Keratinocyte (primary cell): ENCODE measurements at regions not wholly inside any gene's neighbourhood (a gene's known extent, or its start where the extent isn't known, plus 50 kb on each side); places are given as distances from the start of the nearest gene placed in this dataset.
"Not testable (repeated sequence)": the region's sequence is repeated elsewhere in the genome, so short reads cannot be mapped to it uniquely, and the experiment has no call there.

Experiments used
- DNase-seq: peaks from one replicate; pipeline ENCODE4 v3.0.0-alpha.2; 2011; ENCODE audit warnings: low read depth, missing footprints, low spot score
- FAIRE-seq: peaks from 2 replicates; lab custom pipeline; 2011; peaks lifted over from hg19 to GRCh38; lab: Jason Lieb, UNC
- H2AFZ ChIP-seq: 2 replicates; pipeline ENCODE4 v1.6.0; 2012; ENCODE audit warnings: low read length, control low read depth, inconsistent platforms; ENCODE audit not compliant: control insufficient read depth
- H3K27ac ChIP-seq: 2 replicates; pipeline ENCODE4 v1.5.1; 2011; ENCODE audit warnings: low read length; ENCODE audit not compliant: control insufficient read depth, insufficient read depth
- H3K27me3 ChIP-seq: 3 replicates; pipeline ENCODE4 v1.6.0; 2011; ENCODE audit warnings: low read length; ENCODE audit not compliant: control insufficient read depth, insufficient read depth; ENCODE audit errors: extremely low read depth
- H3K36me3 ChIP-seq, 2 experiments: 2 replicates in 1 of 2; 3 replicates in 1 of 2; pipeline ENCODE4 v1.5.1; 2011; ENCODE audit warnings: low read length in 2 of 2, mild to moderate bottlenecking in 1 of 2; ENCODE audit not compliant: control insufficient read depth in 2 of 2, insufficient read depth in 2 of 2; ENCODE audit errors: extremely low read depth in 1 of 2
- H3K4me1 ChIP-seq: 3 replicates; pipeline ENCODE4 v1.5.1; 2011; ENCODE audit warnings: low read length; ENCODE audit not compliant: control insufficient read depth, insufficient read depth; ENCODE audit errors: extremely low read depth
- H3K4me2 ChIP-seq: 3 replicates; pipeline ENCODE4 v1.6.0; 2011; ENCODE audit warnings: low read depth, low read length; ENCODE audit not compliant: control insufficient read depth, insufficient read depth; ENCODE audit errors: extremely low read depth
- H3K4me3 ChIP-seq, 3 experiments: fragments of 200-600 bp in 1 of 3; sonication (generic) in 1 of 3; 2 replicates in 2 of 3; 3 replicates in 1 of 3; pipeline ENCODE4 v1.5.1; 2011 to 2016; ENCODE audit warnings: low read length in 3 of 3, mild to moderate bottlenecking in 3 of 3, control low read depth in 2 of 3, inconsistent platforms in 1 of 3, low read depth in 1 of 3, mixed read lengths in 1 of 3, mixed run types in 1 of 3, moderate library complexity in 1 of 3; ENCODE audit not compliant: control insufficient read depth in 2 of 3, insufficient read depth in 2 of 3; ENCODE audit errors: extremely low read depth in 1 of 3
- H3K79me2 ChIP-seq: 2 replicates; pipeline ENCODE4 v1.6.0; 2012; ENCODE audit warnings: low read length; ENCODE audit not compliant: control insufficient read depth, insufficient read depth
- H3K9ac ChIP-seq: 3 replicates; pipeline ENCODE4 v1.6.0; 2011; ENCODE audit warnings: low read length; ENCODE audit not compliant: control insufficient read depth, insufficient read depth; ENCODE audit errors: extremely low read depth
- H3K9me1 ChIP-seq: 3 replicates; pipeline ENCODE4 v1.6.0; 2011; ENCODE audit warnings: low read length; ENCODE audit not compliant: control insufficient read depth, insufficient read depth; ENCODE audit errors: extremely low read depth
- H3K9me3 ChIP-seq: 2 replicates; pipeline ENCODE4 v1.5.1; 2012; ENCODE audit warnings: low read depth, low read length; ENCODE audit not compliant: control insufficient read depth
- H4K20me1 ChIP-seq: 3 replicates; pipeline ENCODE4 v1.6.0; 2011; ENCODE audit warnings: low read length; ENCODE audit not compliant: control insufficient read depth, insufficient read depth; ENCODE audit errors: extremely low read depth
- EZH2 ChIP-seq: IDR thresholded peaks from one replicate; pipeline ENCODE4 v1.6.1; 2012; ENCODE audit warnings: inconsistent platforms, mild to moderate bottlenecking, low read length, moderate library complexity
- dilution Hi-C: fragments of 300-500 bp; cut with MboI; formaldehyde crosslinking; loops from one replicate; pipeline ENCODE4 v1.7.0; 2020; ENCODE audit warnings: low sequenced_read_pairs; ENCODE audit not compliant: extremely low pct_ligation_motif_present
- TF ChIP-seq, protein P1 (sequence below), 3 experiments: IDR thresholded peaks in 1 of 3; conservative IDR thresholded peaks in 1 of 3; optimal IDR thresholded peaks in 1 of 3; 2 replicates in 2 of 3; 3 replicates in 1 of 3; pipeline versions ENCODE3 to v1.5.1; 2011; ENCODE audit warnings: low read length in 3 of 3, mild to moderate bottlenecking in 3 of 3, moderate library complexity in 2 of 3, control low read depth in 1 of 3, inconsistent platforms in 1 of 3; ENCODE audit not compliant: insufficient read depth in 2 of 3; ENCODE audit errors: extremely low read depth in 1 of 3

DNA sequence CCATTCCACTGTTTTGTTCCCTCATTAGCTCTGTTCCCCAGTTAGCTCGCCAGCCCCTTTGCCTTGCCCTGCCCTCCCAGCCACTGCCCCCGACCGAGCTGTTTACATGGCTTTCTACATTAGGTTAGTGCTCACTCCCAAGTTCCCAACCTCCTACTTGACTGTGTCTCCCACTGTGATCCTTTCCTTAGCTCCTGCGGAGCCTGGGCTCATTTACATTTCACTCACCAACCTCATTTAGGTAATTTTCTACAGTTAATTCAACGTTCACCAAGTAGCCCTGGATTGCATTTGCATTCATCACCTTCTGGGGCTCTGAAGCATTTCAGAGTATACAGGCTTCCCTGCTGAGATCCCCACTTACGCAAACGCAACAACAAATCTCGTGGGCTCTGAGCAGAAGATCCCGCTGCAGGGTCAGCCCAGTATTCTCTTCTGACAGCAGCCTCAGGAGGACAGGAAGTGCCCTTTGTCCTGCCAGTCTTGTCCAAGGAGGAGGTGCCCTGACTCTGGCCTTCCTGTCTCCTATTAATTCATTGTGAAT, 325.8 kb upstream of the CCL2 start:
- H3K4me1 ChIP-seq: peaks cover 3% of the 10 kb centered on the region
- no peak for FAIRE-seq
- H3K79me2 ChIP-seq: no peaks in the 10 kb centered on the region
- no peak for DNase-seq
- no peaks in the 10 kb centered on the region for H3K36me3 ChIP-seq
- H3K9ac ChIP-seq: no peak overlapping the region
- H3K4me2 ChIP-seq: no peak overlapping the region
- no peaks in the 10 kb centered on the region for H3K9me1 ChIP-seq
- dilution Hi-C loops: no loop called here
- no peaks in the 10 kb centered on the region for H4K20me1 ChIP-seq
- H3K27me3 ChIP-seq: no peaks in the 10 kb centered on the region
- H3K27ac ChIP-seq: no peak overlapping the region
- no peak overlapping the region for H2AFZ ChIP-seq
- TF ChIP-seq EZH2: no peak
- TF ChIP-seq, protein P1, sequence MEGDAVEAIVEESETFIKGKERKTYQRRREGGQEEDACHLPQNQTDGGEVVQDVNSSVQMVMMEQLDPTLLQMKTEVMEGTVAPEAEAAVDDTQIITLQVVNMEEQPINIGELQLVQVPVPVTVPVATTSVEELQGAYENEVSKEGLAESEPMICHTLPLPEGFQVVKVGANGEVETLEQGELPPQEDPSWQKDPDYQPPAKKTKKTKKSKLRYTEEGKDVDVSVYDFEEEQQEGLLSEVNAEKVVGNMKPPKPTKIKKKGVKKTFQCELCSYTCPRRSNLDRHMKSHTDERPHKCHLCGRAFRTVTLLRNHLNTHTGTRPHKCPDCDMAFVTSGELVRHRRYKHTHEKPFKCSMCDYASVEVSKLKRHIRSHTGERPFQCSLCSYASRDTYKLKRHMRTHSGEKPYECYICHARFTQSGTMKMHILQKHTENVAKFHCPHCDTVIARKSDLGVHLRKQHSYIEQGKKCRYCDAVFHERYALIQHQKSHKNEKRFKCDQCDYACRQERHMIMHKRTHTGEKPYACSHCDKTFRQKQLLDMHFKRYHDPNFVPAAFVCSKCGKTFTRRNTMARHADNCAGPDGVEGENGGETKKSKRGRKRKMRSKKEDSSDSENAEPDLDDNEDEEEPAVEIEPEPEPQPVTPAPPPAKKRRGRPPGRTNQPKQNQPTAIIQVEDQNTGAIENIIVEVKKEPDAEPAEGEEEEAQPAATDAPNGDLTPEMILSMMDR (optimal IDR thresholded peaks at IDR 0.05 in 1 of 3, IDR thresholded peaks at IDR 0.05 in 1 of 3, conservative IDR thresholded peaks at IDR 0.05 in 1 of 3; ENCODE audit: extremely low read depth in 1 of 3, insufficient read depth in 2 of 3, low read length in 3 of 3): no peak
- H3K4me3 ChIP-seq: no peak overlapping the region
- H3K9me3 ChIP-seq: no peaks in the 10 kb centered on the region

DNA sequence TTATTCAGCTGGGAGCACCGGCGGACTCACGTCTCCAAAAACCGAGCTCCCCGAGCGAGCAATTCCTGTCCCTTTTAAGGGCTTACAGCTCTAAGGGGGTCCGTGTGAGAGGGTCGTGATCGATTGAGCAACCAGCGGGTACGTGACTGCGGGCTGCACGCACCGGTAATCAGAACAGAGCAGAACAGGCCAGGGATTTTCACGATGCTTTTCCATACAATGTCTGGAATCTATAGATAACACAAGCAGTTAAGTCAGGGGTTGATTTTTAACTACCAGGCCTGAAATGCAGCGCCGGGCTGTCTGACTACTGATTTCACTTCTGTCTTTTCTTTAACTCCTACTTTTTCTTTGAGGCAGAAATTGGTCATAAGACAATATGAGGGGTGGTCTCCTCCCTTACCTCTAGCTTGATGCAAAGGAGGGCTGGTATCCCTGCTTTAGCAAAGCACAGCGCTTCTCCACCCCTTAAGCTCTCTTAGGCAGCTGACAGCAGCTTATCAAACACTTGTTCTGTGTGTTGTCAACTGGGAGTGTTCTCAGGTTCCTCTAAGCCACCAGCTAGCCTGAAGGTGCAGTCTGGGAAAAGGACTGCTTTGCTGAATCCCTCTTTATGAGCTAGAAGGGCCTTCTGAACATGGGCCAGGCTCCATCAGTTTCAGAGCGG, 323.8 kb upstream of the CCL2 start:
- H3K79me2 ChIP-seq, H3K4me1 ChIP-seq, H3K9me3 ChIP-seq, H3K9me1 ChIP-seq, FAIRE-seq, dilution Hi-C loops, H2AFZ ChIP-seq, H3K27me3 ChIP-seq, H4K20me1 ChIP-seq, H3K36me3 ChIP-seq, H3K4me2 ChIP-seq, H3K9ac ChIP-seq, H3K27ac ChIP-seq, DNase-seq, H3K4me3 ChIP-seq: not testable (repeated sequence)

DNA sequence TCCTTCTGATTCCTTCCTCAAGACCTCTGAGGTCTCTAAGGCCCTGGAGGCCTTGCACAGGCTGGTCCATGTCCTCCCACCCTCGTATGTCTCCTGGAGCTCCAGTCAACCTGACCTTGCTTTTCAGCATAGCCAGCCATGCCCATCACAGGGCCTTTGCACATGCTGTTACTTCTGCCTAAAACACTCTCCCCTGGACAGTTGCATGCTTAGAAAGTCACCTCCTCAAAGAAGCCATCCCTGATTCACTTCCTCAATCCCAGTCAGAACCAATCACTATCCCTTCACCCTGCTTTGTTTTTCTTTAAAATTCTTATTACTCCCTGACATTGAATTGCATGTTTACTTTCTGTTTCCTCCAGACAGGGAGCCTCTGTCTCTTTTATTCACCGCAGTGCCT, 322.1 kb upstream of the CCL2 start:
- no peaks in the 10 kb centered on the region for H3K4me1 ChIP-seq
- no peak overlapping the region for H3K9ac ChIP-seq
- H3K4me2 ChIP-seq: no peak overlapping the region
- FAIRE-seq: no peak
- H3K9me1 ChIP-seq: no peaks in the 10 kb centered on the region
- no peaks in the 10 kb centered on the region for H3K79me2 ChIP-seq
- DNase-seq: no peak
- no peak overlapping the region for H2AFZ ChIP-seq
- H3K27me3 ChIP-seq: peaks cover under 1% of the 10 kb centered on the region
- no peaks in the 10 kb centered on the region for H3K9me3 ChIP-seq
- H4K20me1 ChIP-seq: no peaks in the 10 kb centered on the region
- no peak overlapping the region for H3K27ac ChIP-seq
- TF ChIP-seq, protein P1 (optimal IDR thresholded peaks at IDR 0.05 in 1 of 3, IDR thresholded peaks at IDR 0.05 in 1 of 3, conservative IDR thresholded peaks at IDR 0.05 in 1 of 3; ENCODE audit: extremely low read depth in 1 of 3, insufficient read depth in 2 of 3, low read length in 3 of 3): no peak
- TF ChIP-seq EZH2: no peak
- dilution Hi-C loops: no loop called here
- H3K4me3 ChIP-seq: no peak overlapping the region
- no peaks in the 10 kb centered on the region for H3K36me3 ChIP-seq
